HEK293 (cell line): ENCODE measurements at regions not wholly inside any gene's neighbourhood (a gene's known extent, or its start where the extent isn't known, plus 50 kb on each side); places are given as distances from the start of the nearest gene placed in this dataset.

Source experiments
- ZNF248 ChIP-seq: fragments of 450-650 bp; formaldehyde crosslinking; IDR thresholded peaks from 2 replicates; pipeline ENCODE4 v1.5.1; 2017; ENCODE audit warnings: missing biosample characterization, missing genetic modification characterization
- ZNF274 ChIP-seq, 2 experiments: fragments of 200-500 bp in 1 of 2; fragments of 450-650 bp in 1 of 2; sonication (Bioruptor generic) in 1 of 2; formaldehyde crosslinking in 1 of 2; IDR thresholded peaks; 2 replicates each; pipeline versions ENCODE4 v1.5.1 to v1.6.1; 2014 to 2016; ENCODE audit warnings: borderline replicate concordance in 1 of 2, inconsistent platforms in 1 of 2, low read length in 1 of 2, missing biosample characterization in 1 of 2, missing genetic modification characterization in 1 of 2
- ZNF426 ChIP-seq: fragments of 450-650 bp; formaldehyde crosslinking; IDR thresholded peaks from 2 replicates; pipeline ENCODE4 v1.5.1; 2017; ENCODE audit warnings: missing biosample characterization, missing genetic modification characterization, mild to moderate bottlenecking, inconsistent platforms, moderate library complexity
- TF ChIP-seq, protein P1 (sequence below): fragments of 450-650 bp; formaldehyde crosslinking; IDR thresholded peaks from 2 replicates; pipeline ENCODE4 v1.5.1; 2016; ENCODE audit warnings: missing biosample characterization, missing genetic modification characterization, low read depth
- TF ChIP-seq, protein P2 (sequence below): fragments of 450-650 bp; formaldehyde crosslinking; IDR thresholded peaks from 2 replicates; pipeline ENCODE4 v1.5.1; 2016; ENCODE audit warnings: missing biosample characterization, missing genetic modification characterization
- TF ChIP-seq, protein P3 (sequence below): fragments of 450-650 bp; formaldehyde crosslinking; IDR thresholded peaks from 2 replicates; pipeline ENCODE4 v1.5.1; 2017; ENCODE audit warnings: missing biosample characterization, missing genetic modification characterization
- TF ChIP-seq, protein P4 (sequence below): fragments of 450-650 bp; IDR thresholded peaks from 2 replicates; pipeline ENCODE4 v1.5.1; 2018; ENCODE audit warnings: missing biosample characterization, missing genetic modification characterization
- TF ChIP-seq, protein P5 (sequence below): fragments of 450-650 bp; formaldehyde crosslinking; IDR thresholded peaks from 2 replicates; pipeline ENCODE4 v1.5.1; 2016; ENCODE audit warnings: missing biosample characterization, missing genetic modification characterization

DNA sequence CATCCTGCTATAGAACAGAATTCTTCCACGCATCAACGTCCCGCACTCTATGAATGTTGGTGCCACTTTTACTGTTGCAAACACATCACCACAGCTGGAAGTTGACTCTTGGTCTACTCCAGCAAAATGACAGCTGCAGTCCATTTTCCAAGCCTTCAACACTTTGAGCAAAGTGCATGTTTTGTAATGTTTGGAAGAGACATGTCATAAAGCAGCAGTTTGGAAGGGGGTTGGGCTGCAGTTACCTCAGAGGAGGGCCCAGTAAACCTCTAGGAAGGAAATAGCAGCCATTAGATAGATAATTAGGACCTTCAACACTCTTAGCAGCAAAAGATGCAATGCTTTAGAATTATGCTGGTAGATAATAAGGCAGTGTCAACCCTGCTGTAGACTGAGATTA lies 323.6 kb downstream of the TDRD3 start:
- TF ChIP-seq, protein P1, sequence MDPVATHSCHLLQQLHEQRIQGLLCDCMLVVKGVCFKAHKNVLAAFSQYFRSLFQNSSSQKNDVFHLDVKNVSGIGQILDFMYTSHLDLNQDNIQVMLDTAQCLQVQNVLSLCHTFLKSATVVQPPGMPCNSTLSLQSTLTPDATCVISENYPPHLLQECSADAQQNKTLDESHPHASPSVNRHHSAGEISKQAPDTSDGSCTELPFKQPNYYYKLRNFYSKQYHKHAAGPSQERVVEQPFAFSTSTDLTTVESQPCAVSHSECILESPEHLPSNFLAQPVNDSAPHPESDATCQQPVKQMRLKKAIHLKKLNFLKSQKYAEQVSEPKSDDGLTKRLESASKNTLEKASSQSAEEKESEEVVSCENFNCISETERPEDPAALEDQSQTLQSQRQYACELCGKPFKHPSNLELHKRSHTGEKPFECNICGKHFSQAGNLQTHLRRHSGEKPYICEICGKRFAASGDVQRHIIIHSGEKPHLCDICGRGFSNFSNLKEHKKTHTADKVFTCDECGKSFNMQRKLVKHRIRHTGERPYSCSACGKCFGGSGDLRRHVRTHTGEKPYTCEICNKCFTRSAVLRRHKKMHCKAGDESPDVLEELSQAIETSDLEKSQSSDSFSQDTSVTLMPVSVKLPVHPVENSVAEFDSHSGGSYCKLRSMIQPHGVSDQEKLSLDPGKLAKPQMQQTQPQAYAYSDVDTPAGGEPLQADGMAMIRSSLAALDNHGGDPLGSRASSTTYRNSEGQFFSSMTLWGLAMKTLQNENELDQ (tag by site-specific recombination), result no peak
- TF ChIP-seq ZNF274 (IDR thresholded peaks at IDR 0.05; ENCODE audit: low read length) (no peak), ZNF274 (tag by site-specific recombination; IDR thresholded peaks at IDR 0.05; ENCODE audit: borderline replicate concordance) (no peak), ZNF426 (tag by site-specific recombination) (no peak), ZNF248 (tag by site-specific recombination) (no peak)
- TF ChIP-seq, protein P2, sequence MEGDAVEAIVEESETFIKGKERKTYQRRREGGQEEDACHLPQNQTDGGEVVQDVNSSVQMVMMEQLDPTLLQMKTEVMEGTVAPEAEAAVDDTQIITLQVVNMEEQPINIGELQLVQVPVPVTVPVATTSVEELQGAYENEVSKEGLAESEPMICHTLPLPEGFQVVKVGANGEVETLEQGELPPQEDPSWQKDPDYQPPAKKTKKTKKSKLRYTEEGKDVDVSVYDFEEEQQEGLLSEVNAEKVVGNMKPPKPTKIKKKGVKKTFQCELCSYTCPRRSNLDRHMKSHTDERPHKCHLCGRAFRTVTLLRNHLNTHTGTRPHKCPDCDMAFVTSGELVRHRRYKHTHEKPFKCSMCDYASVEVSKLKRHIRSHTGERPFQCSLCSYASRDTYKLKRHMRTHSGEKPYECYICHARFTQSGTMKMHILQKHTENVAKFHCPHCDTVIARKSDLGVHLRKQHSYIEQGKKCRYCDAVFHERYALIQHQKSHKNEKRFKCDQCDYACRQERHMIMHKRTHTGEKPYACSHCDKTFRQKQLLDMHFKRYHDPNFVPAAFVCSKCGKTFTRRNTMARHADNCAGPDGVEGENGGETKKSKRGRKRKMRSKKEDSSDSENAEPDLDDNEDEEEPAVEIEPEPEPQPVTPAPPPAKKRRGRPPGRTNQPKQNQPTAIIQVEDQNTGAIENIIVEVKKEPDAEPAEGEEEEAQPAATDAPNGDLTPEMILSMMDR (tag by site-specific recombination), result no peak
- TF ChIP-seq, protein P3, sequence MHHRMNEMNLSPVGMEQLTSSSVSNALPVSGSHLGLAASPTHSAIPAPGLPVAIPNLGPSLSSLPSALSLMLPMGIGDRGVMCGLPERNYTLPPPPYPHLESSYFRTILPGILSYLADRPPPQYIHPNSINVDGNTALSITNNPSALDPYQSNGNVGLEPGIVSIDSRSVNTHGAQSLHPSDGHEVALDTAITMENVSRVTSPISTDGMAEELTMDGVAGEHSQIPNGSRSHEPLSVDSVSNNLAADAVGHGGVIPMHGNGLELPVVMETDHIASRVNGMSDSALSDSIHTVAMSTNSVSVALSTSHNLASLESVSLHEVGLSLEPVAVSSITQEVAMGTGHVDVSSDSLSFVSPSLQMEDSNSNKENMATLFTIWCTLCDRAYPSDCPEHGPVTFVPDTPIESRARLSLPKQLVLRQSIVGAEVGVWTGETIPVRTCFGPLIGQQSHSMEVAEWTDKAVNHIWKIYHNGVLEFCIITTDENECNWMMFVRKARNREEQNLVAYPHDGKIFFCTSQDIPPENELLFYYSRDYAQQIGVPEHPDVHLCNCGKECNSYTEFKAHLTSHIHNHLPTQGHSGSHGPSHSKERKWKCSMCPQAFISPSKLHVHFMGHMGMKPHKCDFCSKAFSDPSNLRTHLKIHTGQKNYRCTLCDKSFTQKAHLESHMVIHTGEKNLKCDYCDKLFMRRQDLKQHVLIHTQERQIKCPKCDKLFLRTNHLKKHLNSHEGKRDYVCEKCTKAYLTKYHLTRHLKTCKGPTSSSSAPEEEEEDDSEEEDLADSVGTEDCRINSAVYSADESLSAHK (tag by site-specific recombination), result no peak
- TF ChIP-seq, protein P4, sequence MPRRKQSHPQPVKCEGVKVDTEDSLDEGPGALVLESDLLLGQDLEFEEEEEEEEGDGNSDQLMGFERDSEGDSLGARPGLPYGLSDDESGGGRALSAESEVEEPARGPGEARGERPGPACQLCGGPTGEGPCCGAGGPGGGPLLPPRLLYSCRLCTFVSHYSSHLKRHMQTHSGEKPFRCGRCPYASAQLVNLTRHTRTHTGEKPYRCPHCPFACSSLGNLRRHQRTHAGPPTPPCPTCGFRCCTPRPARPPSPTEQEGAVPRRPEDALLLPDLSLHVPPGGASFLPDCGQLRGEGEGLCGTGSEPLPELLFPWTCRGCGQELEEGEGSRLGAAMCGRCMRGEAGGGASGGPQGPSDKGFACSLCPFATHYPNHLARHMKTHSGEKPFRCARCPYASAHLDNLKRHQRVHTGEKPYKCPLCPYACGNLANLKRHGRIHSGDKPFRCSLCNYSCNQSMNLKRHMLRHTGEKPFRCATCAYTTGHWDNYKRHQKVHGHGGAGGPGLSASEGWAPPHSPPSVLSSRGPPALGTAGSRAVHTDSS (tag by site-specific recombination), result no peak
- TF ChIP-seq, protein P5, sequence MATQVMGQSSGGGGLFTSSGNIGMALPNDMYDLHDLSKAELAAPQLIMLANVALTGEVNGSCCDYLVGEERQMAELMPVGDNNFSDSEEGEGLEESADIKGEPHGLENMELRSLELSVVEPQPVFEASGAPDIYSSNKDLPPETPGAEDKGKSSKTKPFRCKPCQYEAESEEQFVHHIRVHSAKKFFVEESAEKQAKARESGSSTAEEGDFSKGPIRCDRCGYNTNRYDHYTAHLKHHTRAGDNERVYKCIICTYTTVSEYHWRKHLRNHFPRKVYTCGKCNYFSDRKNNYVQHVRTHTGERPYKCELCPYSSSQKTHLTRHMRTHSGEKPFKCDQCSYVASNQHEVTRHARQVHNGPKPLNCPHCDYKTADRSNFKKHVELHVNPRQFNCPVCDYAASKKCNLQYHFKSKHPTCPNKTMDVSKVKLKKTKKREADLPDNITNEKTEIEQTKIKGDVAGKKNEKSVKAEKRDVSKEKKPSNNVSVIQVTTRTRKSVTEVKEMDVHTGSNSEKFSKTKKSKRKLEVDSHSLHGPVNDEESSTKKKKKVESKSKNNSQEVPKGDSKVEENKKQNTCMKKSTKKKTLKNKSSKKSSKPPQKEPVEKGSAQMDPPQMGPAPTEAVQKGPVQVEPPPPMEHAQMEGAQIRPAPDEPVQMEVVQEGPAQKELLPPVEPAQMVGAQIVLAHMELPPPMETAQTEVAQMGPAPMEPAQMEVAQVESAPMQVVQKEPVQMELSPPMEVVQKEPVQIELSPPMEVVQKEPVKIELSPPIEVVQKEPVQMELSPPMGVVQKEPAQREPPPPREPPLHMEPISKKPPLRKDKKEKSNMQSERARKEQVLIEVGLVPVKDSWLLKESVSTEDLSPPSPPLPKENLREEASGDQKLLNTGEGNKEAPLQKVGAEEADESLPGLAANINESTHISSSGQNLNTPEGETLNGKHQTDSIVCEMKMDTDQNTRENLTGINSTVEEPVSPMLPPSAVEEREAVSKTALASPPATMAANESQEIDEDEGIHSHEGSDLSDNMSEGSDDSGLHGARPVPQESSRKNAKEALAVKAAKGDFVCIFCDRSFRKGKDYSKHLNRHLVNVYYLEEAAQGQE (tag by site-specific recombination), result no peak
